HFFc6 (cell line): ENCODE measurements at regions not wholly inside any gene's neighbourhood (a gene's known extent, or its start where the extent isn't known, plus 50 kb on each side); places are given as distances from the start of the nearest gene placed in this dataset.
A peak's percentile ranks its signal among the peaks of the same experiment; 100 is the strongest.

Experiments used
- DNase-seq: peaks from one replicate; pipeline ENCODE4 v3.0.0-alpha.2; 2018
- H3K27ac Mint-ChIP-seq: 2 replicates; pipeline ENCODE4 v1.8.0; 2020; ENCODE audit warnings: mild to moderate bottlenecking, mixed read lengths
- H3K27me3 Mint-ChIP-seq: 2 replicates; pipeline ENCODE4 v1.8.0; 2021; ENCODE audit warnings: mild to moderate bottlenecking, moderate library complexity, mixed read lengths; ENCODE audit not compliant: insufficient read depth
- H3K36me3 Mint-ChIP-seq: 2 replicates; pipeline ENCODE4 v1.8.0; 2021; ENCODE audit warnings: low read depth, mixed read lengths
- H3K4me1 Mint-ChIP-seq: 2 replicates; pipeline ENCODE4 v1.8.0; 2020; ENCODE audit warnings: low read depth, mixed read lengths
- H3K4me3 Mint-ChIP-seq: 2 replicates; pipeline ENCODE4 v1.8.0; 2020; ENCODE audit warnings: mild to moderate bottlenecking, moderate library complexity, mixed read lengths
- H3K9me3 Mint-ChIP-seq: 2 replicates; pipeline ENCODE4 v1.8.0; 2020; ENCODE audit warnings: mild to moderate bottlenecking, mixed read lengths
- TF ChIP-seq, protein P1 (sequence below): fragments of 200-600 bp; sonication (generic); IDR thresholded peaks from 2 replicates; pipeline ENCODE4 v1.5.0; 2021; ENCODE audit warnings: antibody characterized with exemption, mild to moderate bottlenecking

DNA sequence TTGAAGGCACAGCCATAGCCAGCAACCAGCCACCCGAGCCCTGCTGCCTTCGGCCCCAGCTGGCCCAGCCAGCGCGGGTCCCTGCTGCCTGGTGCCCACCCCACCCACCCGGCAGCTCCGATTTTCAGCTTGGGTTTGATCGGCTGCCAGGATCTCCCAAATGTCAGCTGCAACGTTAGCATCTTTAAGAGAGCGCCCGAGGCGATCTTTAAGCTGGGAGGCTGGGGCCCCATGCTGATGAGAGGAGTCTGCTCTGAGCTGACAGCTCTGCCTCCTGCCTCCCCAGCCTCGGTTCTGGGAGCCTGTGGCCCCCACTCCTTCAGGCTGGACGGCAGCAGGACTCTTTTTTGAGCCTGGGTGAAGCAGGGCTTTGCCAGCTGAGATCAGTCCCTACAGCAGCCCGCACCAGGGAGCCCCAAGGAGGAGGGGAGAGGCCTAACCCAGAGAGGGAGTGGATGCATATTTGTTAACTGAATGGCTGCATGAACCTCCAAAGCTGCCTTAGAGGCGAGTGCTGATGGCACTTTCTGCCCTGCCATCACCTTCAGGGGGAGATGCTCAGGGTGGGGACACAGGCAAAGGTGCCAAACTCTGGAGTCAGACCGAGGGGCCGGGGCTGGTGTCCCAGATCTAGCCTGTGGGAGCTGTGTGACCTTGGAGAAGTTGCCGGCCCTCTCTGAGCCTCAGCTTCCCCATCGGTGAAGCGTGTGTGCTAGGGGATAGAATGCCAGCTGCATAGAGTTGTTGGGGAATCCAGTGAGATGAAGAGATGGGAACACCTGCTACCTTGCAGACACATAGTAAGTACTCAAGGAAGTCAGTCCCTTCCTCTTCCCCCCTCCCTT is 165.5 kb downstream of the C9orf50 start:
- Mint-ChIP-seq H3K27ac (peak overlapping the region; percentile 80), H3K36me3 (no peaks in the 10 kb centered on the region), H3K4me1 (peaks cover 49% of the 10 kb centered on the region), H3K4me3 (no peak overlapping the region), H3K27me3 (no peaks in the 10 kb centered on the region; the same call in 1 of the 2 replicates), H3K9me3 (no peaks in the 10 kb centered on the region)
- TF ChIP-seq, protein P1, sequence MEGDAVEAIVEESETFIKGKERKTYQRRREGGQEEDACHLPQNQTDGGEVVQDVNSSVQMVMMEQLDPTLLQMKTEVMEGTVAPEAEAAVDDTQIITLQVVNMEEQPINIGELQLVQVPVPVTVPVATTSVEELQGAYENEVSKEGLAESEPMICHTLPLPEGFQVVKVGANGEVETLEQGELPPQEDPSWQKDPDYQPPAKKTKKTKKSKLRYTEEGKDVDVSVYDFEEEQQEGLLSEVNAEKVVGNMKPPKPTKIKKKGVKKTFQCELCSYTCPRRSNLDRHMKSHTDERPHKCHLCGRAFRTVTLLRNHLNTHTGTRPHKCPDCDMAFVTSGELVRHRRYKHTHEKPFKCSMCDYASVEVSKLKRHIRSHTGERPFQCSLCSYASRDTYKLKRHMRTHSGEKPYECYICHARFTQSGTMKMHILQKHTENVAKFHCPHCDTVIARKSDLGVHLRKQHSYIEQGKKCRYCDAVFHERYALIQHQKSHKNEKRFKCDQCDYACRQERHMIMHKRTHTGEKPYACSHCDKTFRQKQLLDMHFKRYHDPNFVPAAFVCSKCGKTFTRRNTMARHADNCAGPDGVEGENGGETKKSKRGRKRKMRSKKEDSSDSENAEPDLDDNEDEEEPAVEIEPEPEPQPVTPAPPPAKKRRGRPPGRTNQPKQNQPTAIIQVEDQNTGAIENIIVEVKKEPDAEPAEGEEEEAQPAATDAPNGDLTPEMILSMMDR = no peak
- DNase-seq = peak; percentile 52

DNA sequence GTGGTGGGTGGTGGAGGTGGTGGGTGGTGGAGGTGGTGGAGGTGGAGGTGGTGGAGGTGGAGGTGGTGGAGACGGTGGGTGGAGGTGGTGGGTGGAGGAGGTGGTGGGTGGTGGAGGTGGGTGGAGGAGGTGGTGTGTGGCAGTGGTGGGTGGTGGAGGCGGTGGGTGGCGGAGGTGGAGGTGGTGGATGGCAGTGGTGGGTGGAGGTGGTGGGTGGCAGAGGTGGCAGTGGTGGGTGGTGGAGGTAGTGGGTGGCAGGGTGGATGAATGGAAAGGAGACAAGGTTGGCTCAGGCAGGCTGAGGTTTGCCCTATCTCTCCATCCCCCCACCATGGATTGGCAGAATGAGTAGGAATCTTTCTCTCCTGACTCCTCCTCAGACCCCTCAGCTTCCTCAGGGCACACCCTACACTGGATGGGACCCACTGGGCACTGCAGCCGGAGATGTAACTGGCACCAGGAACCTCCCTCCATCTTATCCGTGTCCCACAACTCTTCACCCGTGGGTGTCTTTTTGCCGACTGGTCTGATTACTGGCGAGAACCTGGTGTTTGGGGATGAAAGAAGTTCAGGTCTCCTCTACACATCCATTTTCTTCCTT is 166.3 kb downstream of the C9orf50 start:
- Mint-ChIP-seq H3K36me3 (no peaks in the 10 kb centered on the region), H3K27ac (no peak overlapping the region), H3K27me3 (no peaks in the 10 kb centered on the region; the same call in 1 of the 2 replicates), H3K4me3 (no peak overlapping the region), H3K4me1 (peaks cover 49% of the 10 kb centered on the region), H3K9me3 (no peaks in the 10 kb centered on the region)
- TF ChIP-seq, protein P1 = no peak
- DNase-seq = no peak

DNA sequence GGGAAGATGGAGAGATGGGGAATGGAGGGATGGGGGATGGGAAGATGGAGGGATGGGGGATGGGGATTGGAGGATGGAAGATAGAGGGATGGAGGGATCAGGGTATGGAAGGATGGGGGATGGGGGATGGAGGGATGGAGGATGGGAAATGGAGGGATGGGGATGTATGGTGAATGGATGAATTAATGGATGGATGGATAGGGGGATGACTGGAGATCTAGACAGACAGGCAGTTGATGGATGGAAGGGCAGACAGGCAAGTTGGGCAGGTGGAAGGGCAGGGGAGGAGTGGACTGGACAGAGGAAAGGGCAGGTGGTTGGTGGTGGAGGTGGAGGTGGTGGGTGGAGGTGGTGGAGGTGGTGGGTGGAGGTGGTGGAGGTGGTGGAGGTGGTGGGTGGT is 167.2 kb downstream of the C9orf50 start:
- Mint-ChIP-seq H3K27ac (no peak overlapping the region), H3K9me3 (no peaks in the 10 kb centered on the region), H3K36me3 (no peaks in the 10 kb centered on the region), H3K4me3 (no peak overlapping the region), H3K4me1 (peaks cover 45% of the 10 kb centered on the region), H3K27me3 (no peaks in the 10 kb centered on the region; the same call in 1 of the 2 replicates)
- TF ChIP-seq, protein P1 = no peak
- DNase-seq = no peak

DNA sequence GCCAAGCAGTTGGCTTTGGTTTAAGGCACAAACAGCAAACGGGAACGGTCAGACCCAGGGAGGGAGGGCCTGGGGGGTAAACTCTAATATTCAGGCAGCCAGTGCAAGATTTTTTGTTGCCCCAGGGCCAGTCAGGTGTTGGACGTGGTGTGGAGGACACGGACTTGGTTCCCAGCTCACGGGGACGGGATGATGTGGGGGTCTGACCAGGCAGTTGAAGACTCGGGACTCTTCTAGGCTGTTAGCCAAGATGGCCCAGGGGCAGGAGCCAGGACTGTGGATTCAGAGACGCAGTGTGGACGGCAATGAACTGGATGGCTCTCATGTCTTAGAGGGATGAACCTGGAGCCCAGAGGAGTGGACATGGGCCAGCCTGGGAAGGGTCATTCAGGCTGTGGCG is 169.2 kb downstream of the C9orf50 start:
- Mint-ChIP-seq H3K4me3 (no peak overlapping the region), H3K27me3 (peaks cover 2% of the 10 kb centered on the region; the same call in 1 of the 2 replicates), H3K4me1 (peaks cover 32% of the 10 kb centered on the region), H3K36me3 (no peaks in the 10 kb centered on the region), H3K27ac (peak overlapping the region; percentile 55), H3K9me3 (no peaks in the 10 kb centered on the region)
- no peak for DNase-seq
- TF ChIP-seq, protein P1 = no peak

DNA sequence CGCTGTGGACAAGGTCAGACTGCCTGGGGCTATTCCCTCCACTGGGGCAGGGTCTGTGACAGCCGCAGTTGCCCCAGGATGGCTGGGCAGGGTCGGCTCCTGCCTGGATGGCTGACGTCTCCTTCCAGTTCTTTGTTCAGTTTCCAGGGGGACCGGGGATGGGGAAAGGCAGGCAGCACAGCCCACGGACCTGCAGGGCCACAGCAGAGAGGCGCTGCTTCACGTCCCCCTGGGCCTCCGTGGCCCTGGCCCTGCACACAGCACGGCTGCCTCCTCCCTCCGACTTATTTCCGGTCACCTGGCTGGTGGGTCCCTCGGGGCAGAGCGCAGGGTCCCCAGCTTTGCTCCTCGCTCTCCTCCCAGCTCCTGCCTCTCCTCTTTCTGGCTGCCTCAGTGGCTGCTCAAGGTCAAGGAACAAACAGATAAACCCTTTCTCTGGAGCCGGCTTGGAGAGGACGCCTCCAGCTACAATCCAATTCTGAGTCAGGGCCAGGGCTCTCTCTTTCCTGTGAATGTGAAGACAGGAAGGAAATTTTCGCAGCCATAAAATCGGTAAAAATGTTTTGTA is 169.7 kb downstream of the C9orf50 start:
- H3K9me3 Mint-ChIP-seq = no peaks in the 10 kb centered on the region
- no peak overlapping the region for H3K4me3 Mint-ChIP-seq
- peaks cover 7% of the 10 kb centered on the region; the same call in 1 of the 2 replicates for H3K27me3 Mint-ChIP-seq
- DNase-seq = peak; percentile 39
- H3K36me3 Mint-ChIP-seq = no peaks in the 10 kb centered on the region
- H3K27ac Mint-ChIP-seq = peak overlapping the region; percentile 55
- peaks cover 29% of the 10 kb centered on the region for H3K4me1 Mint-ChIP-seq
- TF ChIP-seq, protein P1 = no peak
